ENCODE measurements at regions not wholly inside any gene's neighbourhood (a gene's known extent, or its start where the extent isn't known, plus 50 kb on each side); places are given as distances from the start of the nearest gene placed in this dataset.

DNA sequence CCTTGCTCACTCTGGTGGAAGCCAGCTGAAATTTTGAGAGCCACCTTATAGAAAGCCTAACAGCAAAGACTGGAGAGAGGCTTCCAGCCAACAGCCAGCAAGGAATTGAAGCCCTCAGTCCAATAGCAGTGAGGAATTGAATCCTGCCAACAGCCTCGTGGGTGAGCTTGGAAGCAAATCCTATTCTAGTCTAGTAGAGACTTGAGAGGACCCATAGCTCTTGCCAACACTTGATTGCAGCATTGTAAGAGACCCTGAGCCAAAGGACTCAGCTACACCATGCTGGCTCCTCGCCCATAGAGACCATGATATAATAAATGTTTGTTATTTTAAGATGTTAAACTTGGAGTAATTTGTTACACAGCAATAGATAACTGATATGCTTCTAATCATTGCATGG is 403.0 kb upstream of the TNP1 start:
- DNase-seq, result no peak

DNA sequence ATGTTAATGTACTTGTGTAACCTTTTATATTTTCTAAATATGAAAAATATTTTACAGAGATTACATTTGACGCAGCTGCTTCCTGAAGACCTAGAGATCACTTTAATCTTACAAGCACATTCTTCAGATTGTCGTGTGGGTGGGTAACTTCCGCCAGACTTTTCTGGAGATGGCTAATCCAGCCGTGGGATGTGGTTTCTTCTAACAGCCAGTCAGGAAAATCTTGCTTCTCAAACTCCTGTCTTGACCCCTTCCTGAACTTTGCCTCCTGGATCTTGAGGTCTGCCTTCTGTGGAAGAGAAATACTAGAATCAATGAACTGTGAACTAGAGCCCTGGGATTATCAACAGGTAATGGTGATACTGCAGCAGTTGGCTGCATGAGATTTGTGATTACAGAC is 401.6 kb upstream of the TNP1 start:
- DNase-seq, result no peak

DNA sequence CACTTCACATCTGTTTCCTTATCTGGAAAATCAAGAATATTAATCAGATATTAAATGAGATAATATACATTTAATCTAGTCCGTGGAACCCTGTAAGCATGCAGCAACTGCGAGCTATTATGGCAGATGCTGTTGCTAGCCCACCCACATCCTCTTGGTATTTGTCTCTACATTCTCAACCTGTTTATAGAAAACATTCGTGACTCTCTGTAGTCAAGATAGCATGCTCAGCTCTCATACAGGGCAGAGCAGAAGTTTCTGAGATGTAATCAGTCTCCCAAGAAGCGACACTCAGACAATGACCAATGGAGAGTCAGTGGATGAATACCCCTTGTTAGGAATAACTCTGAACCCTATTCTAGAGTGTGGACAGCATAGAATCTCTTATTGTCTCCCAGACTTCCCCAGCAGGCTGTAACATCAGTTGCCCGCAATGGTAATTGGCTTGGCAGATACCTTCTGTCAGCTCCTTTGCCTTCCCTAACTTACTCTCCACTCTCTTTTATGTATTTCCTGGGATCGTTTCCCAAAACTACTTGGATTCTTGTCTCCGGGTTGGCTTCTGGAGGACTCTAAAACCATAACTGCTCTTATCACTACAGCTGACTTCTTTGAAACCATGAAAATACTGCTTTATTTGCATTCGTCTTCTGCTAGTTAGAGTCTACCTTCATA is 400.7 kb upstream of the TNP1 start:
- DNase-seq, result no peak

DNA sequence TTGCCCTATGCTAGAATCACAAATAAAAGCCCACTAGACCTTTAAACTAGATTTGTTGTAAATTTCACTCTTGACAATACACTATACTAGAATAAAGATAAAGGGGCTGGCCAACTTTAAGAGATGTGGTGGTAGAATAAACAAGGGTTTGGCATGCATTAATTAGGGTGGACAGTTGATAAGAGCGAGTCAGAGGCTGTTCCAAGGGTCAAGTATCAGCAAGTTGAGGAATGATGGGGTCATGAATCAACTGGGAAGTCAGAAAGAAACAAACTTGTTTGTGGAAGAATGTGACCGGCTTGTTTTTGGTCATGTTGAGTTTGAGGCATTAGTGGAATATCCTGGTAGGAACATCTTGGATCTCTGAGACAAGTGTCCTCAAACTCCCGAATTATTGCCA is 398.3 kb upstream of the TNP1 start:
- no peak for DNase-seq

DNA sequence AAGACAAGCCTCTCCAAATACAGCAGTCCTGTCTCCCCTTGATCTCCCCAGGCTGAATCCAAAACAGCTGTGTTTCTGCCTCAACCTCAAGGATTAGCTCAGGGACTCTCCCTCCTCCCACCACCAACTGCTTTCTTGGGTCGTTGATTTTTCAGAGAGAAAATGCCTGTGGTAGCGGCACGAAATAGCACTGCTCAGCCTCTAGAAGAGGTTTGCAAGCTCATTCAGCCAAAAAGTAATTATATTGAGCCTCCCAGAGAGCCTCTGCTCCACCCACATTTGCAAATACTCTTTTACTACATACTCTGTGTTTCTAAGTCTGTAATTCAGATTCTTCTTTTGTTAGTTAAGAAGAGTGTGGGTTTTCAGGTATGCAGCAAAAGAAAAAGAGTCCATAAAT is 396.4 kb upstream of the TNP1 start:
- DNase-seq, result no peak

DNA sequence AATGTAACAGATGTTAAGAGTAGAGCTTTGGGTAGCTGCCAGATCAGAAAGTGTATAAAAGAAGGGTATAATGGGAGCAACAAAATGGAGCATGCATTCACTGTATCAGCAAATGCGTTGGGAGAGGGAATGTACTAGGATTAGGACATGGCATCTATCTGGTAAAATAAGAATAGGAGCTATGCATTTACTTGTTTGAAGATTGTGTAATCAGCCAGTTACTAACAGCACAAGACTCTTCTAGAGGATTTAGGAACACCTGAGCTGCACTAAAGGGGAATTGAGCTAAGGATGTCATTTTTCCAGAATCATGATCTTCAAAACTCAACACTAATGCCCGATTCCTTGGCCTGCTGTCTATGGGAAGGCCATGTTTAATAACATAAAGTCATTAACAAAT is 394.2 kb upstream of the TNP1 start:
- DNase-seq, result no peak

DNA sequence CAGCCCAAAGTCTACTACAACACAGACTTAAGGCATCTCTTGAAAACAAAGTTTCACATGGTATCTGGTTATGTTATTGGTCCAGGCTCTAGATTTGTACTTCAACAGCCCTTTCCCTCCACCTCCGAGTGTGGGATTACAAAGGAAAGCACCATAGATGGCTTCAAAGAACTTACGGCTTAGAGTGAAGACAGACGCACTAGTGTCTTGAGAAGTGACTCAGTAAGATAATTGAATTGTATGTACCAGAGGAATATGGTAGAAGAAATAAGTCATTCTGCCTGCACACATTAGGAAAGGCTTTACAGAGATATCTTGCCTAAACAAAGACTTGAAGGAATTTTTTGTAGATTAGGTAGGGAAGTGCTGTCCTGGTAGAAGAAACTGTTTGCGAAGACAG is 392.3 kb upstream of the TNP1 start:
- no peak for DNase-seq

DNA sequence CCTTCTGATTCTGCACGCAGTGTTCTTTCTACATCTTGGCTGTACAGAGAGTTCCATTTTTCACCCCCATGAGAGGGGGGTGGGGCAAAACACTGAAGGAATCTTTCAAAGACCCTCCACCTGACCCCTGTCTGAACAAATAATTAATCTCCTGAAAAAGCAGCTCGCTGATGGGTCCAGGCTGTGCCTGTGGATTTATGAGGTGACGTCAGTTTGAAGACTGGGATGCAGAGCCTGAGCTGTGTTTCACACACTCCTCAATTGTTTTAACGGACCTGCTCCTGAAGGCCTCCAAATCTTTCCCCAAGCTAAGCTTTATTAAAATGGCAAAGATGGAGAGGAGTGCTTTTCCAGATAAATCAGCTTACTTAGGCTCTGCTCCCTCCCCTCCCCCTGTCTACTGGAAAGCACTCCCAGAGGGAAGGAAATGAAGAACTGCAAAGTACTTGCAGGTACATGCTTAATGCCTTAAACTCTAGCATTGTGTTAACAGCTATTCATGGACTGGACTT is 390.2 kb upstream of the TNP1 start:
- no peak for DNase-seq

DNA sequence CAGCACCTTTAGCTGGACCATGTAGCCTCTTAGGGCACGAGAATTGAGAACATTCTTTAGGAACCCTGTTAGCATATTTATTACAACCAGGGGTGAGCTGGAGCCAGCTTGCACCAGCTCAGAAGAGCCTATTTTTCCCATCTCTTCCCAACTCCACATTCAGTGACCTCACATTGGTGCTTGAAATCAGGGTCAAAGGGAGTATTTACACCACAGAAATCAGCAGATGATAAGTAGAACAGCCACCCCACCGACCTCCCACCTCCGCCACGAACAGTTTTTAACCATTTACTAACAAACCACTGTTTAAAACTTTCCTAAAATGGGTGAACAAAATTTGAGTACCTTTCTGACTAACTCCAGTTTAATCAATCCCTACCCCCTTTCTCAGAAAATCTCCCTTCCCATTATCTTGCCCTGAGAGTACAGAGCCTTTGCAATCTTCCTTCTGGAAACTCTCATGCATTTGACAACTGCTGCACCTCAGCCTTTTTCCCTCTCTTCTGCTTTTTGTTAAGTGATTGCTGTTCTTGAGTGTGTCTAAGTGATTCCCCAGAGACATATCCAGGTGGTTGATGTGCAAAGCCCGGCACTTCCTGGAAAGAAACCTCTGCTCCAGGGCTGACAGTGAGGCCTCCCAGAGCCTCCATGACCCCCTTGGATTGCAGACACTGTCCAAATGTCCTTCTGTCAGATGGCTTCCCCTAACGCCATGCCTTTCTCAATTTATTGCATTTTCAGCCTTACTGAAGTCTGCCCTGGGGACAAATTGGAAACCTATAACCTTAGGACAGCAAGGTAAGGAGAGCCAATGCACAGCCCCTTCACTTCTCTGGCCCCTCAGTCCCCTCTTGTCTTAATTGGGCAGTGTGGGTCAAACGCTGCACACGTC is 389.5 kb upstream of the TNP1 start:
- no peak for DNase-seq

DNA sequence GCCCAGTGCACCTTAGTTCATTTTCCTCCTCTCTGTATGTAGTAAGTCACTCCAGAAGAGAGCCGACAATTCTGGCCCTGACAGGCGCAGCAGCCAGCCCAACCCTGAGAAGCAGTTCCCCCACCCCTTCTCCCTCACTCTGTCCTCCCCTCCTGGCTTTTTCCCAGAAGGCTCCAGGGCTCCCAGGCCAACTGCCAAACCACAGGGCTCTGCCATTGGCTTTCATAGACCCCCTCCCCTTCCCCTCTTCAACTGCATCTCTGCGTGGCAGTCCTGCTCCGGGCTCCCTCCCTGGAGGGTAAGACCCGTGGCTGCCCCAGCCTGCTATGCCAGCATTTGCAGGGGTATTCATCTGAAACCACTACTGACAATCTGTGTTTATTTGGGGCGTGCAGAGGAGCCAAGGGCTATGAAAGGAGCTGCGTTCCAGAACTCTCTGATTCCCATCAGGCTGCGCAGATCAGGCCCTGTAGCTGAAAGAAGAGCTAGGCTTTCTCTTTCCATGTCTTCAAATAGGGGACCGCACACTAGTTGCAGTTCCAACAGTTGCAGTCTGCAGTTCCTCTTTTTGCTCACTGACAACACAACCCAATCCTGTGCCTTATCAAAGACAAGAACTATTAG is 388.6 kb upstream of the TNP1 start:
- DNase-seq, result no peak

DNA sequence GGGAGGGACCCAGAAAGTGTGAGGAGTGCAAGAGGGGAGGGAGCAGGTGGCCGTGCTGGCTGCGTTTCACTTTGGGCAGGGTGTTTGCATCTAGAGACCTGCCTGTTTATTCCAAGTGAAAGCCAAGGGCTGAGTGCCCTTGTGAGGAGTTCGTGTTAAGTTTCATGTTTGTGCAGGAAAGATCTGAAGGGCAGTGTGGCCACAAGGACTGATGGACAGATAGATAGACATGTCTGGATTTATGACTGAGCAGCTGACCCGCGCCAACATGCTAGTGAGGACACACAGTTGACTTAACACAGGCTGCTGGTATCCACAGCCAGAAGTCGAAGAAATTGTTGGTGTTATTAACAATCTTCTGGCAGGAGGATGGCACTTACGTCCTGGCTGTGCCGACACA is 387.6 kb upstream of the TNP1 start:
- DNase-seq, result no peak

DNA sequence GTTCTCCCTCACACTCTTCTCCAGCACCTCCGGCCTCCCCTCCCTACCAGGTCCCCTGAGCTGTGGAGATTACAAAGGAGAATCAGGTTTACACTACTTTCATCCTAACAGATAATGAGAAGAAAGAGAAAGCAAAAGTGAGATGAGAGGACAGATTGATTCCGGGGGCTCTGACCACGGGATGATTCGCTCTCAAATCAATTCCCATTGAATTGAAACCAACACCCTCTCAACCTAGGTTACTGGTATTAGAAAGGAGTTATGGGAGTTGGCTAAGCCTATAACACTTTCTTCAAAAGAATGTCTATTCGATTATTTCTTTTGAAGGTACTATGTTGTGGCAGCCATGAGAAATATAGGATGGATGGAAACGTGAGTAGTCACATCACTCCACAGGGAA is 386.2 kb upstream of the TNP1 start:
- DNase-seq, result no peak

DNA sequence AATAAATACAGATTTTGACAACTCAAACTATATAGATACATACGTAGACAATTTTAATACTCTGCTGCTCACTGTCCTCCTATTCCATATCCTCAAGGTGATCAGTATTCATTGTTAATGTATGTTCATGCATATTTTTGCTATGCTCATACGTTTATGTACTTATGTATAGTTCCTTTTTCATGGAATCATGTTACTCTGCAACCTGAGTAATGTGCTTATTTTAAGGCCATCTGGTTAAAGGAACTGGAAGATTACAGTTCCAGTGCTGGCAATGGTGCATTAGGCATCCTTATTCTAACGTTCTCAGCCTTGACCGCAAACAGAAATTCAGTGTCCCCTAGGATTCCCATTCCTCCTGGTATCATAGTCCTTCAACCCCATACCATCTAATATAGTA is 385.0 kb upstream of the TNP1 start:
- DNase-seq, result no peak

DNA sequence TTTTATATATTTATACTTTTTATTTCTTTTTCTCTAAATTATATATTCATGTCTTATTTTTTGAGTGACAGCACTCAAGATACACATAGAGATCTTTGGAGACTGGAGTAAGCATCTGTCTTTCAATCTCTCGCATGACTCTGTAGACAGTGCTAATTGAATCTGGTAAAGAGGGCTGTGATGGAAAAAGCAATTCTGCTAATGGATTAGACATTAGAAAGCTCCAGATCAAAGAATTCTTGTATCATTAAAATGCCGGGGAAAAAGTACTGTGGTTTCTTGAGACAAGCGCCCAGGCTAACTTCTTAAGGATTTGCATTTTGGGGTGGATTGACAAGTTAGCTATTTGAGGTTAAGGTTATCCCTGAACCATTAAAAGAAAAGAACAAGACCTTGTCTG is 383.1 kb upstream of the TNP1 start:
- no peak for DNase-seq

DNA sequence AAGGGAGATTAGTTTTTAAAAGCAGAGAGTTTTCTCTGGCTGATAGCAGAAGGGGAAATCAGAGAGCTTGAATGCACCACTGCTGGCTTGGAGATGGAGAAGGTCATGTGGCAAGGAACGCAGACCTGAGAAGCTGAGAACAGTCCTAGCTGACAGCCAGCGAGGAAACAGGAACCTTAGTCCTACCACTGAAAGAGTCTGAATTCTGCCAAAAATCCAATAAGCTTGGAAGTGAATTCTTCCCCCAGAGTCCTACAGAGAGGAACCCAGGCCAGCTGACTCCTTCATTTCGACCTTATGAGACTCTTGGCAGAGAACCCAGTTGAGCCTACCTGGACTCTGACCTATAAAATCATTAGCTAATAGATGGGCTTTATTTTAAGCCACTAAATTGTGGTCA is 371.9 kb upstream of the TNP1 start:
- DNase-seq, result no peak

DNA sequence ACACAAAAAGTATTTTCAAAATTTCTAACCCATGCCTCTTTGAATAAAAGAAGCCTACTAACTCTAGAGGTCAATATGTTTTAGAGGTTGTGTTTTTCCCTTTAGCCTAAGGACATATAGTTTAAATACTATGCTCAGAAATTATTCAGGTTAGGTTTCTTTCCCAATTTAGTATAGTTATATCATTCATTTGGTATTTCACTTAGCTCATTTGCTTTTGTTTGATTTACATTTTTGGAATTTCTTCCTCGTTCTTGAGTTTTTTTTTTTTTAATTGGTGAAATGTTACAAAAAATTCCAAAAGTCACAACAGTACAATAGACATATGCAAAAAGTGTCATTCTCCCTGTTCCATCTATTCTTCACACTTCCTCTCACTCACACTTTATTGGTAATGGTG is 371.3 kb upstream of the TNP1 start:
- DNase-seq, result no peak

DNA sequence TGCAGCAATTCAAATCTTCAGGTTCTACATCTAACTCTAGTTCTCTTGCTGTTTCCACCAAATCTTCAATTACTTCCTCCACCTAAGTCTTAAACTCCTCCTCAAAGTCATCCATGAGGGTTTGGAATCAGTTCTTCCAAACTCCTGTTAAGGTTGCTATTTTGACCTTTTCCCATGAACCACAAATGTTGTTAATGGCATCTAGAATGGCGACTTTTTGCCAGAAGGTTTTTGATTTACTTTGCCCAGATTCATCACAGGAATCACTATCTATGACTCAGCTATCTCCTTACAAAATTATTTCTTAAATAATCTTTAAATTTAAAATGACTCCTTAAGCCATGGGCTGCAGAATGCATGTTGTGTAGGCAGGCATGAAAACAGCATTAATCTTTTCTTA is 368.9 kb upstream of the TNP1 start:
- DNase-seq, result no peak

DNA sequence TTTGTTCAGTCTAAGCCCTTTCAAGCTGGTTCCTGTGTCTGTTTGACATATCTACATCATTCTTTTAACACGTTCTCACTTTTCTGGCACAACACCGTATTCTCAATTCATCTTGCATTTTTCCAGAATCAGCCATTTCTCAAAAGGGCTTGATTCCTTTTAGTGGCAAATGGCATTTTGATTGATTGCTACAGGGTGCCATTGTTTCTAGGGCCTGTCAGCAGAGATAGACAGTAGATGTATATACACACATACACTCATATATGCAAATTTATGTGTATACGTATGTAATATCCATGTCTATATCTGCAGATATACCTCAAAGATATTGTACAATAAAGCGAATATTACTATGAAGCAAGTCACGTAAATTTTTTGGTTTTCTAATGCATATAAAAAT is 367.9 kb upstream of the TNP1 start:
- DNase-seq, result no peak

DNA sequence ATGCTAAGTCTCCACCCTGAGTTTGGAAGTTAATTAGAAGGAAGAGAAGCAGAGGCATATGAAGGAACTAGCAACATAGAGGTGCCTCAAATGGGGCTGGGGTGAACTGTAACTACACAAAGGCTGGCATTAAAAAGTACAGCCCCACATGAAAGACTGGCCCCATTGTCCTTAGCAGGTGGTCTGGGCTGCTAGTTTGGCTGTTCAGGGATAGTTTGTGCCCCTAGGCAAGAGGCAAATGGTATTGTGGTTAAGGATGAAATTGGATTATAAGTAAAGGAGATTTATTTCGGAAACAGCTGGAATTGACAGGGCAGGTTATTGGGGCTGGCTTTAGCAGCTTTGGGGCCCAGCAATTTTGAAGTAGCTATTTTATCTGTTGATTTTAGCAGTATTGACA is 365.7 kb upstream of the TNP1 start:
- no peak for DNase-seq

DNA sequence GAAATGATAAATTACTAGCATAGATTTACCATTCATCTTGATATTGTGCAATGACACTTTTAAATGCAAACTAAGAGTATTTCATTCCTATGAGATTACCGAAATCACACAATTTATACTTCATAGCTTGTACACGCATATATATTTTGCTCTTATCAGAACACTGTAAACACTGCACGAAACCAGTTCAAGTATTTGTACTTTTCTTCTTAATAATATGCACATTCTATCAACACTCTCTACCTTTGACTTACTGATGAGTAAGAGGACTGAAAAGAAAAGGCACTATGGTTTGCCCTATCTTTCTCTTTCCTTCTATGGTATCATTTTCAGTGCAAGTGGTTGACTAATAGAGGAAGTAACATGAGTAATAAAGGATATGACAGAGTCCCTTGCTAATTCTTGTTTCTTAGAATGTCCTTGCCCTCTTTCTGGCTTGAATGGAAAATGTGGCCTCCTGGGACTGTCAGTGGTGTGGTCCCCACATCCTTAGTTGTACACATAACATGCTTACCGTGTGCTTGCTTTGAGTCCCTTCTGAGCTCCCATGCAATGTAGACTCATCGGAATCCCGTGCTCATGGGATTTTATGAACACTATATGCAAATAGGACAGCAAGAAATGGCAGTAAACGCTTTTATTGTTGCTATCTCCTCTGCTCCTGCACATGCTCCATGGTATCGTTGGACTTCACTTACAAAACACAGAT is 363.5 kb upstream of the TNP1 start:
- peak in 1 of 5 donors; percentile 84 for DNase-seq

DNA sequence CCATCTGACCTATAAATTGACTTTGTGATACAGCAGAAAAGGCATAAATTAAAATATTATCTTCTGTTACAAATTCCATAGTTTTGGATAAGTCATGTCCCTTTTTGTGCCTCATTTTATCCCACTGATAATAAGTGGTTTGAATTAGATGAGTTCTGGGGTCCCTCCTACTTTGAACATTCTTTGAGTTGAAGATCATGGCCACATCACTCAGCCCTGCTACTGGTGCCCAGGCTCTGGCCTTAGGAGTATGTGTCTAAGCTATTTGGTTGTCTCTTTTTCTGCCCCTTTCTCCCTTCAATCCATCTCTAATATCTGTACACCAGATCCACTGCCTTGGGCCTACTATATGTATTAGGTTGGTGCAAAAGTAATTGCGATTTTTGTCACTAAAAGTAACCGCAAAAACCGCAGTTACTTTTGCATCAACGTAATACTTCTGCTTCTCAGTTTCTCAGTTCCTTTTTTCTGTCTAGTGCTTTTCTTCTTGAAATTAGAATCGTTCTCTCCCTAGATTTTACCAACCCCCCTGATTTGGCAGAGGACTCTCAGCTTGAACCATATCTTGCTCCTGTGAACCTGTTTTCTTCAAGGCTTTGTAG is 362.5 kb upstream of the TNP1 start:
- peak in 1 of 5 donors; percentile 58 for DNase-seq

DNA sequence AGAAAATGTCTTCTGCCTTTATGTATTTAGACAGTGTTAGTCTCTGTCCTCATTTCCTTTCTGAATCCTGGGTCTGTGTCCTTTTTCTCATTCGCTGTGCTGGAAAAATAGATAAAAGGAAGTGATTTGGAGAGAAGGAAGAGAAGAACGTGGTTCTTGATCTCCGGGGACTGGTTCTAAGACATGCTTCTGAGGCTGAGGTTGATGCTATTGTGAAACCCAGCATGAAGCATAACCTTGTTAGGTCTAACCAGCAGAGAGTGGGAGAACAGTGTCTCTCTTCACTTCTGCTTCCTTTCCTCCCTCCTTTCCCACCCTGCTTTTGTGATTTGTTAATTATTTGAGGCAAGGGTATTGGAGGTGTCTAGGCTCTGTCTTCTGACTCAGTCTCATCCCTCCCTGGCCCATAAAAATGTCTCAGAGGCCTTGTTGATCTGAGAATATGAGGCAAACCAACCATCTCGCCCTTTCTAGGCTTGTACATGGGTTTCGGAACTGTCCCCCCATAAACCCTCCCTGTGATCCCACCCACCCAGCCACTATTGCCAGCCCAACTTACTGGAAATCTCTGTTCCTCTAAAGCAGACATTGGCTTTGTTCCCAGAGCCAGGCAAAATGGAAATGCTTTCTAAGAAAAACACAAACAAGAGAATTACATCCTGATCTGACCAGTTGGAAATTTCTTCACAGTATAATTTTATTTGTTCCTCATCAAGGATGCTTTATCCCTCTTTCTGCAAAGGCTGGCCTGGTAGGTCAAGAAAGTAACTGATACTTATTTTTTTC is 360.6 kb upstream of the TNP1 start:
- no peak for DNase-seq
